Upper lobe of left lung (tissue), 6 donors: ENCODE measurements at regions not wholly inside any gene's neighbourhood (a gene's known extent, or its start where the extent isn't known, plus 50 kb on each side); places are given as distances from the start of the nearest gene placed in this dataset.

Source experiments
- ATAC-seq, 2 donors: fragments of 200-7000 bp; cut with Tn5 transposase; one replicate each; pipeline ENCODE4 v1.9.1; 2022; ENCODE audit warnings: mild to moderate bottlenecking in 2 of 2, moderate library complexity in 2 of 2; ENCODE audit not compliant: low FRiP score in 2 of 2
- DNase-seq, 2 donors: peaks; one replicate each; pipeline ENCODE4 v3.0.0-alpha.2; 2019 to 2020
- H3K27ac ChIP-seq, 4 donors: fragments of 200-600 bp; sonication (generic); one replicate each; pipeline ENCODE4 v1.5.1; 2016 to 2019
- H3K27me3 ChIP-seq, 4 donors: fragments of 200-600 bp; sonication (generic); one replicate each; pipeline ENCODE4 v1.5.1; 2017 to 2019
- H3K36me3 ChIP-seq, 4 donors: fragments of 200-600 bp; sonication (generic); one replicate each; pipeline ENCODE4 v1.5.1; 2016 to 2019
- H3K4me1 ChIP-seq, 4 donors: fragments of 200-600 bp; sonication (generic); one replicate each; pipeline ENCODE4 v1.5.1; 2018 to 2019
- H3K4me3 ChIP-seq, 4 donors: fragments of 200-600 bp; sonication (generic); one replicate each; pipeline ENCODE4 v1.5.1; 2017 to 2019; ENCODE audit warnings: mild to moderate bottlenecking in 2 of 4, moderate library complexity in 1 of 4
- H3K9me3 ChIP-seq, 4 donors: fragments of 200-600 bp; sonication (generic); one replicate each; pipeline ENCODE4 v1.5.1; 2018 to 2019
- EP300 ChIP-seq, 4 donors: sonication (generic); formaldehyde crosslinking; IDR thresholded peaks; one replicate each; pipeline ENCODE4 v1.5.1; 2017; ENCODE audit warnings: antibody characterized with exemption in 4 of 4, control low read depth in 2 of 4
- POLR2A ChIP-seq, 4 donors: fragments of 450-650 bp; IDR thresholded peaks; one replicate each; pipeline ENCODE4 v1.5.1; 2016 to 2017; ENCODE audit warnings: antibody characterized with exemption in 4 of 4, mild to moderate bottlenecking in 2 of 4
- POLR2AphosphoS5 ChIP-seq, 2 donors: sonication (generic); formaldehyde crosslinking; IDR thresholded peaks; one replicate each; pipeline ENCODE4 v1.5.1; 2017; ENCODE audit warnings: antibody characterized with exemption in 2 of 2
- WGBS, 2 donors: methylation state at CpG; one replicate each; pipeline ENCODE4 v1.1.5; 2017 to 2018; 5-methylcytosine and 5-hydroxymethylcytosine counted together
- TF ChIP-seq, protein P1 (sequence below), 6 experiments: fragments of 450-650 bp in 4 of 6; fragments of 200-600 bp in 2 of 6; sonication (generic) in 2 of 6; IDR thresholded peaks; one replicate each; pipeline ENCODE4 v1.5.1; 2016 to 2019; ENCODE audit warnings: antibody characterized with exemption in 6 of 6
- donor health status: DM: no; HTN: no; CAD: no; lungs with moderate emphysema.
- donor health status: DM: no; HTN: yes; CAD: no; lungs with severe emphysema.

DNA sequence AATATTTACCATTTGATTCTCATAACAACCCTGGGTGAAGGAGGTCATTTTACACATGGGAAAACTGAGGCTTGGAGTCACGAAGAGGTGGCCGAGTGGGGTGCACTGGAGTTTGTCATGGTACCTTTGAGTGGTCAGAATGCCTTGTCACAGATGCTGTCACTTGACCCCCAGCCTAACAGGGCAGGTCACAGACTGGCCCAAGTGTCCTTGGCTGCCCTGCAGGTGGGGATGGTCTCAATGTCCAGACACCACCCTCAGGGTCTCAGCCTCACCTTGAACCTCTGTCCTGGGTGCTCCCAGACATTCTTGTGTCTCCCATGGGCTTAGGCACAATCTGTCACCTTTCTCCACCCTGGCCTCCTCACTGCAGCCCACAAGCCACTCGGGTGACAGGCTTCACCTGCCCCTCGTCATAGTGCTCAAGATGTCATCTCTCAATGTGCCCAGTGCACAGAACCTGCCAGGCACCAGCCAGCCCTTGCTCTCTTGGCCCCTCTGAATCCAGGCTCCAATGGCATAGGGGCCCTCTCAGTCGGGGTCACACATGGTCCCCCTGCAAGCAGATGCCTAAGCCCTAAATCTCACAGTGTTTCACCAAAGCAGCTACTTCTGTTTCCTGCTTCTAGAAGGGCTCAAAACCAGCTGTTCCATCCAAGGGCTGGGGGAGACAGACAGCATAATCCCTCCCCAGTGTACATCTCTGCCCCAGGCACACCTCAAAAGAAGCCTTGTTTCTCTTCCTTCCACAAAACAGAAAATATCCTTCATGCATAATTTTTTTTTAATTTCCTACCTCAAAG lies 76.8 kb upstream of the NANOS1 start:
- TF ChIP-seq POLR2A (IDR thresholded peaks at IDR 0.05) (no peak), POLR2AphosphoS5 (IDR thresholded peaks at IDR 0.05) (no peak), EP300 (IDR thresholded peaks at IDR 0.05) (no peak)
- TF ChIP-seq, protein P1, sequence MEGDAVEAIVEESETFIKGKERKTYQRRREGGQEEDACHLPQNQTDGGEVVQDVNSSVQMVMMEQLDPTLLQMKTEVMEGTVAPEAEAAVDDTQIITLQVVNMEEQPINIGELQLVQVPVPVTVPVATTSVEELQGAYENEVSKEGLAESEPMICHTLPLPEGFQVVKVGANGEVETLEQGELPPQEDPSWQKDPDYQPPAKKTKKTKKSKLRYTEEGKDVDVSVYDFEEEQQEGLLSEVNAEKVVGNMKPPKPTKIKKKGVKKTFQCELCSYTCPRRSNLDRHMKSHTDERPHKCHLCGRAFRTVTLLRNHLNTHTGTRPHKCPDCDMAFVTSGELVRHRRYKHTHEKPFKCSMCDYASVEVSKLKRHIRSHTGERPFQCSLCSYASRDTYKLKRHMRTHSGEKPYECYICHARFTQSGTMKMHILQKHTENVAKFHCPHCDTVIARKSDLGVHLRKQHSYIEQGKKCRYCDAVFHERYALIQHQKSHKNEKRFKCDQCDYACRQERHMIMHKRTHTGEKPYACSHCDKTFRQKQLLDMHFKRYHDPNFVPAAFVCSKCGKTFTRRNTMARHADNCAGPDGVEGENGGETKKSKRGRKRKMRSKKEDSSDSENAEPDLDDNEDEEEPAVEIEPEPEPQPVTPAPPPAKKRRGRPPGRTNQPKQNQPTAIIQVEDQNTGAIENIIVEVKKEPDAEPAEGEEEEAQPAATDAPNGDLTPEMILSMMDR (IDR thresholded peaks at IDR 0.05) = no peak
- H3K36me3 ChIP-seq = no peaks in the 10 kb centered on the region
- 83 to 90% methylated on average over 5 of the region's 5 CpGs for WGBS, 2 donors
- ATAC-seq = no peak
- H3K4me3 ChIP-seq = no peak overlapping the region
- H3K9me3 ChIP-seq = no peaks in the 10 kb centered on the region
- H3K27me3 ChIP-seq = no peaks in the 10 kb centered on the region
- H3K27ac ChIP-seq = no peak overlapping the region
- DNase-seq = no peak
- H3K4me1 ChIP-seq = no peaks in the 10 kb centered on the region

DNA sequence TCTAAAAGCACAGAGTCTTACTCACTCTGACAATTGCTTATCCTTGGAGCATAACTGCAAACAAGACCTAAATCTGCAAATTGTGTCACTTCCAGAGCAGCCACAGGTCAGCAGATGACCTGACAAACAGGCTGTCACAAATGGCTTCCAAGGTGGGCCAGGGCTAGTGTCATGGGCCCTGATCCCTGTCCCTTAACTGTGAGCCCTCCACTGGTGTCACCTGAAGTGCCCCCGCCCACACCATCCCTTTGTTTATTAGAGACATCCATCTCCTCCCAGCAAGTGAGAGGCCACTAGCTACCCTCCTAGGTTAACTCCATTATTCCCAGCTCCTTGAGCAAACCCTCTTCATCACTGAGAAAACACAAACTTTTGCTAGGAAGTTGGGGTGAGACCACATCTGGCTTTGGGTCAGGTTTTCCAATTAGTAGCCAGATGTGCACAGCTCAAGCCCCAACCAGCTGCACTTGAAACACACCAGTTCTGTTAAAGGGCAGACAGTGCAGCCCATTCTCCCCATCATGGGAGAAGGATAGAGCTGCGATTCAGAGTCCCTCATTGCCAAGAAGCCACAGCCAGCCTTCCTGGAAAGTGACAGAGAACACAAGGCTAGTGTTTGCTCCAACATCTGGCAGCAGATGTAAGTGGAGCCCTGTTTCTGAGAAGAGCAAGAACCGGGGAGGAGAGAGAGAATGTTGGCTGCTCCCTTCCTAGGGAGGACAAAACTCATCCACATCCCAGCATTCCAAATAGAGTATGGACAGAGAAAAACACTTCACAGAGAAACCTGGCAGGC lies 75.7 kb upstream of the NANOS1 start:
- H3K27me3 ChIP-seq = no peaks in the 10 kb centered on the region
- 57 to 73% methylated on average over 3 of the region's 3 CpGs for whole genome bisulfite sequencing, 2 donors

GRCh38 chr10:118955531-118955930 lies 74.0 kb upstream of the NANOS1 start:
- DNase-seq (no peak), ATAC-seq (no peak)
- no peaks in the 10 kb centered on the region for H3K36me3 ChIP-seq
- no peaks in the 10 kb centered on the region for H3K9me3 ChIP-seq
- no peak overlapping the region for H3K4me3 ChIP-seq
- peaks cover 3 to 12% (median 11%) of the 10 kb centered on the region in 4 donors for H3K4me1 ChIP-seq
- TF ChIP-seq POLR2A (IDR thresholded peaks at IDR 0.05) = no peak
- TF ChIP-seq, protein P1 (IDR thresholded peaks at IDR 0.05) = no peak
- no peak for TF ChIP-seq POLR2AphosphoS5 (IDR thresholded peaks at IDR 0.05)
- TF ChIP-seq EP300 (IDR thresholded peaks at IDR 0.05) = no peak
- H3K27me3 ChIP-seq = no peaks in the 10 kb centered on the region
- 68 to 73% methylated on average over 3 of the region's 3 CpGs for WGBS, 2 donors
- H3K27ac ChIP-seq = no peak overlapping the region

More for the DNA sequence above, 75.7 kb upstream of the NANOS1 start:
- Histone ChIP-seq H3K27ac (no peak overlapping the region), H3K4me3 (no peak overlapping the region), H3K36me3 (no peaks in the 10 kb centered on the region), H3K4me1 (peaks cover 2 to 5% (median 3%) of the 10 kb centered on the region in 4 donors), H3K9me3 (no peaks in the 10 kb centered on the region)
- TF ChIP-seq EP300 (IDR thresholded peaks at IDR 0.05) = no peak
- TF ChIP-seq POLR2A (IDR thresholded peaks at IDR 0.05) = no peak
- no peak for TF ChIP-seq POLR2AphosphoS5 (IDR thresholded peaks at IDR 0.05)
- TF ChIP-seq, protein P1 (IDR thresholded peaks at IDR 0.05) = no peak
- DNase-seq = no peak
- peak in 1 of 2 donors; percentile 9 for ATAC-seq

- no peak overlapping the region for H3K4me3 ChIP-seq
- H3K27me3 ChIP-seq = no peaks in the 10 kb centered on the region
- H3K9me3 ChIP-seq = no peaks in the 10 kb centered on the region
- H3K4me1 ChIP-seq = peaks cover 3 to 12% (median 11%) of the 10 kb centered on the region in 4 donors
- H3K36me3 ChIP-seq = no peaks in the 10 kb centered on the region
- H3K27ac ChIP-seq = no peak overlapping the region
- no peak for TF ChIP-seq POLR2AphosphoS5 (IDR thresholded peaks at IDR 0.05)
- TF ChIP-seq POLR2A (IDR thresholded peaks at IDR 0.05) = no peak
- no peak for TF ChIP-seq EP300 (IDR thresholded peaks at IDR 0.05)
- TF ChIP-seq, protein P1 (IDR thresholded peaks at IDR 0.05) = no peak
- DNase-seq = no peak
- no peak for ATAC-seq
- 86 to 91% methylated on average over 4 of the region's 4 CpGs for WGBS, 2 donors
Observed at GRCh38 chr10:118955951-118956801, 73.3 kb upstream of the NANOS1 start.
